ENCODE measurements at regions not wholly inside any gene's neighbourhood (a gene's known extent, or its start where the extent isn't known, plus 50 kb on each side); places are given as distances from the start of the nearest gene placed in this dataset.

- Mint-ChIP-seq H3K36me3 (ENCODE audit: insufficient read depth) (no peaks in the 10 kb centered on the region), H3K27ac (no peak overlapping the region), H3K4me3 (ENCODE audit: low read depth) (no peak overlapping the region), H3K4me1 (ENCODE audit: low read depth) (no peaks in the 10 kb centered on the region), H3K27me3 (peaks cover 6% of the 10 kb centered on the region), H3K9me3 (ENCODE audit: low read depth) (peaks cover 3% of the 10 kb centered on the region)
- no peak for DNase-seq (ENCODE audit: low spot score, unreplicated experiment)
- TF ChIP-seq, protein P1, sequence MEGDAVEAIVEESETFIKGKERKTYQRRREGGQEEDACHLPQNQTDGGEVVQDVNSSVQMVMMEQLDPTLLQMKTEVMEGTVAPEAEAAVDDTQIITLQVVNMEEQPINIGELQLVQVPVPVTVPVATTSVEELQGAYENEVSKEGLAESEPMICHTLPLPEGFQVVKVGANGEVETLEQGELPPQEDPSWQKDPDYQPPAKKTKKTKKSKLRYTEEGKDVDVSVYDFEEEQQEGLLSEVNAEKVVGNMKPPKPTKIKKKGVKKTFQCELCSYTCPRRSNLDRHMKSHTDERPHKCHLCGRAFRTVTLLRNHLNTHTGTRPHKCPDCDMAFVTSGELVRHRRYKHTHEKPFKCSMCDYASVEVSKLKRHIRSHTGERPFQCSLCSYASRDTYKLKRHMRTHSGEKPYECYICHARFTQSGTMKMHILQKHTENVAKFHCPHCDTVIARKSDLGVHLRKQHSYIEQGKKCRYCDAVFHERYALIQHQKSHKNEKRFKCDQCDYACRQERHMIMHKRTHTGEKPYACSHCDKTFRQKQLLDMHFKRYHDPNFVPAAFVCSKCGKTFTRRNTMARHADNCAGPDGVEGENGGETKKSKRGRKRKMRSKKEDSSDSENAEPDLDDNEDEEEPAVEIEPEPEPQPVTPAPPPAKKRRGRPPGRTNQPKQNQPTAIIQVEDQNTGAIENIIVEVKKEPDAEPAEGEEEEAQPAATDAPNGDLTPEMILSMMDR (IDR thresholded peaks at IDR 0.05; ENCODE audit: unreplicated experiment), result no peak
Observed at GRCh38 chr5:158600679-158601078, 499.0 kb downstream of the EBF1 start.

- DNase-seq (ENCODE audit: low spot score, unreplicated experiment), result no peak
- peaks cover 6% of the 10 kb centered on the region for H3K27me3 Mint-ChIP-seq
- TF ChIP-seq, protein P1 (IDR thresholded peaks at IDR 0.05; ENCODE audit: unreplicated experiment), result no peak
- H3K27ac Mint-ChIP-seq, result no peak overlapping the region
- no peak overlapping the region for H3K4me3 Mint-ChIP-seq (ENCODE audit: low read depth)
- H3K4me1 Mint-ChIP-seq (ENCODE audit: low read depth), result peaks cover 2% of the 10 kb centered on the region
- no peaks in the 10 kb centered on the region for H3K36me3 Mint-ChIP-seq (ENCODE audit: insufficient read depth)
- H3K9me3 Mint-ChIP-seq (ENCODE audit: low read depth), result peaks cover 3% of the 10 kb centered on the region
Observed at GRCh38 chr5:158599157-158599556, 500.6 kb downstream of the EBF1 start.

- H3K4me3 Mint-ChIP-seq (ENCODE audit: low read depth), result no peak overlapping the region
- TF ChIP-seq, protein P1 (IDR thresholded peaks at IDR 0.05; ENCODE audit: unreplicated experiment), result no peak
- H3K27ac Mint-ChIP-seq, result no peak overlapping the region
- H3K27me3 Mint-ChIP-seq, result no peaks in the 10 kb centered on the region
- H3K36me3 Mint-ChIP-seq (ENCODE audit: insufficient read depth), result no peaks in the 10 kb centered on the region
- peaks cover 3% of the 10 kb centered on the region for H3K9me3 Mint-ChIP-seq (ENCODE audit: low read depth)
- peaks cover 22% of the 10 kb centered on the region for H3K4me1 Mint-ChIP-seq (ENCODE audit: low read depth)
- DNase-seq (ENCODE audit: low spot score, unreplicated experiment), result no peak
Observed at GRCh38 chr5:158594595-158595242, 505.0 kb downstream of the EBF1 start.

GRCh38 chr5:158593925-158594324 is 505.8 kb downstream of the EBF1 start:
- Mint-ChIP-seq H3K4me3 (ENCODE audit: low read depth) (no peak overlapping the region), H3K4me1 (ENCODE audit: low read depth) (peaks cover 28% of the 10 kb centered on the region), H3K27ac (no peak overlapping the region), H3K27me3 (no peaks in the 10 kb centered on the region), H3K9me3 (ENCODE audit: low read depth) (peaks cover 3% of the 10 kb centered on the region), H3K36me3 (ENCODE audit: insufficient read depth) (no peaks in the 10 kb centered on the region)
- DNase-seq (ENCODE audit: low spot score, unreplicated experiment), result no peak
- TF ChIP-seq, protein P1 (IDR thresholded peaks at IDR 0.05; ENCODE audit: unreplicated experiment), result no peak

GRCh38 chr5:158591301-158591863 is 508.3 kb downstream of the EBF1 start:
- Mint-ChIP-seq H3K27me3 (no peaks in the 10 kb centered on the region), H3K4me1 (ENCODE audit: low read depth) (peaks cover 35% of the 10 kb centered on the region), H3K4me3 (ENCODE audit: low read depth) (no peak overlapping the region), H3K9me3 (ENCODE audit: low read depth) (no peaks in the 10 kb centered on the region), H3K27ac (peak overlapping the region; percentile 57), H3K36me3 (ENCODE audit: insufficient read depth) (no peaks in the 10 kb centered on the region)
- TF ChIP-seq, protein P1 (IDR thresholded peaks at IDR 0.05; ENCODE audit: unreplicated experiment), result no peak
- DNase-seq (ENCODE audit: low spot score, unreplicated experiment), result no peak
